Stimulated activated CD8-positive, alpha-beta memory T cell treated with anti-CD3 and anti-CD28 coated beads, Interleukin-12 subunit alpha, Interleukin-12 subunit beta, amount 100 ng/mL, for 24 hours (primary cell): ENCODE measurements at regions not wholly inside any gene's neighbourhood (a gene's known extent, or its start where the extent isn't known, plus 50 kb on each side); places are given as distances from the start of the nearest gene placed in this dataset.
"Not testable (repeated sequence)": the region's sequence is repeated elsewhere in the genome, so short reads cannot be mapped to it uniquely, and the experiment has no call there.

ENCODE experiments used
- DNase-seq: peaks from one replicate; pipeline ENCODE4 v3.0.0-alpha.2; 2020; ENCODE audit errors: extremely low read depth

DNA sequence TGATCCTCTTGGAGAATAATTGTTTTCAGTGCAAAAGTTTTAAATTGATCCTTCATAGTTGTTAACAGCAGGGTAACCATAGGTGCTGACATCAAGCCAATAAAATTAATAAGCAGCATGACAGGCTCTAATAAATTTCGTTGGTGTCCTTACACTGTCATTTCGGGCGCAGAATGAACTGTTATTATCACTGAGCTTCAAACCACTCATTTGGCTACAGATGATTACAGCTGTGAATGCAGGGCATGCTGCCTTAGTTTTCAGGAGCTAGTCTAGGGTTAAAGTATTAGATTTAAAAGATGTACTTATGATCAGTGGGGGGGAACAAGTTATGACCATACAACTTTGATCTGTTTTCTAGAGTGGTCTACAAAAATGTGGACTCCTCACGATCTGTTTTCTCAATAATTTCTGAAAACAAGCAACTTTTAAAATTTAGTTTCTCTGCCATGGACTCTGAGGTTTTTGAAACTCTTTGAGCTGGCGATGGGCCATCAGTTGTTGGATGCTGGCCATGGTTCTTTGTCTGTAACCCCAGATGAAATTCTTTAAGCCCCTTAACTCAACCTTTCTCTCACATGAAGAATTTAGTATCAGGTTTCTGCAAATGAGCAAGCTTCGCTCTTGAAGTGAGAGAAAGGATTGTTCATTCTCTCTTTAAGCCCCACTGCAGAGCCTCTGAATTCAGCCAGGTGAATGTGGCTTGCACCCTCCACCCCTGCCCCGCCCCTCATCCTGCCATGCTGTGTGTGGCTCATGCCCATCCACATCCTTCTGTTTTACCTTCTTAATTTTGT is 99.1 kb upstream of the MTHFD1L start:
- DNase-seq = no peak

DNA sequence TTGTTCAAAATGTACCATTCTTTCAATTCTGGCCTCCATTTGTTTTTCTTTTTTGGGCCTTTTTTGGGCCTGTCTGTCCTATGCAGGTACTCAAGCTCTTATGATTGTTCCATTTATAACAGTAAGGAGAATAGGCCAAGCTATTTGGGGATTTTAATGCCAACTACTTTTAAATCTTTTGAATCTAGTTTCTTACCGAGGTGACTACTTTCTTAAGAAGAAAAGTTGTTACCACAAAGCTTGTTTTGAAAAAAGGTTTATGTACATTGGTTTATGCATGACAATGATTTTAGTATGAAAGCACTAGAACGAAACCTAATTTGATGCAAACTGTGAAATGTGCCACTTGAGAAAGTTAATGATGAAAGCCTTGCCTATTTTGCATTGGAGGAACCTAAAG is 98.3 kb upstream of the MTHFD1L start:
- DNase-seq = no peak

DNA sequence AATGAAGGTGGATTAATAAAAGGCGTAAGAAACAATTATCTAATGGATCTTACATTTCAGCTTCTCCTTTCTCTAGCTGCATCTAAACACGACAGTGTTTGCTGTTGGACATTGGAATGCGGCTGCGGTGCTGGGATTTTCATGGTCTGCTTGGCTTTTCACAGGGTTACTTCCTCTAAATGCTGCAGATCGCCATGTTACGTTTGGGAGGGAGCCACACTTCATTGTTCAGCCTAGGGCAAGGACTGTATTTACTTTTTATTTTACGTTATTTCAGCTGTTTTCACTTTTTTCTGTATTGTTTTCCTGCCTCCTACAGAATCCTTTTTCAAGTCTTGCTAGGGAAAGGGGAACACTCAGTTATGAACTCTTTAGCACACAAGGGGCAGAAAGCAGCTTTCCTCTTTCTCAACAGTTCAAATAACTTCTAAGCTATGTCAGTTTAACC is 97.9 kb upstream of the MTHFD1L start:
- no peak for DNase-seq

DNA sequence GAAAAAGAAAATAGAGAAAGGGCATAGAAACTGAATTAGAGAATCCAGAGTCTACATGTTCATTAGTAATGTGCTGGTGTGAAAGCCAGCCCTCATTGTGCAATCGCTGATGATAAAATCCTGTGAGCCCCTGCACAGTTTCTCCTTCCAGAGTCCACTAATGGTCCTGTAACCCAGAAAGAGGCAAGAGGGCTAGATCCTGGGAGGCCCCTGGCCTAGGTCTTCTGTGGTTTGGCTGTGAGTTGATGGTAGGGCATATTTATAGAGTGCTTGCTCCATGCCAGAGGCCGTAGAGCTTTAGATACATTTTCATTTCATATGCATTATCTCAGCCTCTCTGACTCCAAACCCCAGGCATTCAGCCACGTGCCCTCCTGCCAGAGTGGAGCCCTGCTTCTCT is 94.9 kb upstream of the MTHFD1L start:
- DNase-seq = no peak

DNA sequence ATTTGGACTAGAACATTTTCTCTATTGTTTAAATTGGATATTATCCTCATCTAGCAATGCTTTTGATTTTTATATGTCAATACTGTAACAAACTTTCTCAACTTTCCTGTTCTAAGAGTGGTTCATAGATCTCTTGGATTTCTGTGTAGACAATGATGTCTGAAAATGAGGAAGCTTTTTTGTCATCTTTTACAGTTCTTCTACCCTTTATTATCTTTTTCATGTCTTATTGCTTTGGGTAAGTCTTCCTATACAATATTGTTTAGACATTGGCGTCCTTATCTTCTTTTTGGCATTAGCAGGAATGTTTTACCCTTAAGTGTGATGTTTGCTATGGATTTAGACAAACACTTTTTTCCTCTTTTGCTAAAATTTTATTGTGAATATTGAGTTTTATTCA is 91.5 kb upstream of the MTHFD1L start:
- DNase-seq = no peak

DNA sequence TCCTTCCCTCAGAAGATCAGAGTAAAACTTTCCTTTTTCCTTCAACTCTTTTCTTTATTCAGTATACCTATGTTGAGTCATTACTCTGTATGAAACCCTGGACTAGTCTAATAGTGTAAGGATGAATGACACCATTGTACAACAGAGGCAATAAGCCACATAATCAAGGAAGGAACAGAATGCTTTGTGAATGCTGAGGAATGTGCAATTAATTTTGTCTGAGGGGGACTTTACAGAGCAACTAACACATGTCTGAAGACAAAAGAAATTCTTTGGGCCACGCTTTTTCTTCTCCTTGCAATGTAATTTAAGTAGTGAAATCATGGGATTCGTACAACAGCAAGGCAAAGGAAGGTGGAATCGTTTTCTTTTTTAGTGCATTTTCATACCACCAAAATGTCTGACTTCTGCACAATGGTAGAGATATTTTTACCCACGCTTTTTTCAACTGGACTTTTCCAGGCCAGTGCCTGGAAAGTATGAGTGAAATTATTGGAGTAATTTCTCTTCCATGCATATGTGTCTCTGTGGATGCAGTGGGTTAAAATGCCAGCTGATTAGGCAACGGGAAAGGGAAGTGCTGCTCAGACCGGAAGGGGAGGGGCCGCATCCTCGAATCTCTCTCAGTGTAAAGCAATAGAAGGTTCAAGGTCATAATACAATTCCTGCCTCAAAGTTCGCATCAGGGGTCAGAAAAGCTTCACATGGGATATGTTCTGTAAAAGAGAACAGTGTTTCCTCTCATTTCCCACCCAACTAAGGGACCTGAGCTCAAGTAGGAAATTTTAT is 89.9 kb upstream of the MTHFD1L start:
- DNase-seq = no peak

DNA sequence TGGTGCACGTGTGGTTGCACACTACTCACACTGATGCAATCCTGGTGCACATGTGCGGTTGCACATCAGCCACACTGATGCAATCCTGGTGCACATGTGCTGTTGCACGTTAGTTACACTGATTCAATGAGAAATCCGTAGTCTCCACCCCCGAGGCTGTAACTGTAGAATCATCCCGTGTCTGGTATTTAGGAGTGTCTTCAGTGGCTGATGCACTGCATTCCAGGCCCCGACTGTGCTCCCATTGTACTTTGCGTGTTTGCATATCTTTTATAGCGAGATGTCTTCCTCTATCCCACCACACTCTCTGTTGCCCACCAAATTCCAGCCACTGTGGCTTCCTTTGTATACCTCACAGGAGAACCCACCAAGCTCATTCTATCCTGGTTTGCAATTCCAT is 87.8 kb upstream of the MTHFD1L start:
- DNase-seq = no peak

DNA sequence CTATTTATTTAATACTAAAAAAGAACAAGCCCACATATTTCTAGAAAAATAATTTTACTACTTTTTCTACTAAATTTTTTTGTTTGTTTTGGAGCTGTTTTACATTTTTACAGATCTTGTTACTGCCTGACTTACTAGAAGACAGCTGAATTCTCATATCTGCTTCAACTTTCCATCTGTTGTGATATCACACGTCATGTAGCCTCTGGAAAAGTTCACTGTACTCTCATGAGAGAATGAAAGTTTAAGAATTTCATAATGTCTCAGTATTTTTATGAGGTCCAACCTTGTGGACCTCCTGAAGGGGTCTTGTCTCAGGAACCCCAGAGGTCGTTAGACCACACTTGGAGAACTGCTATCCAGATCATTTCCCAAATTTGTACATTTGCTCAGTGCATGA is 81.7 kb upstream of the MTHFD1L start:
- no peak for DNase-seq

DNA sequence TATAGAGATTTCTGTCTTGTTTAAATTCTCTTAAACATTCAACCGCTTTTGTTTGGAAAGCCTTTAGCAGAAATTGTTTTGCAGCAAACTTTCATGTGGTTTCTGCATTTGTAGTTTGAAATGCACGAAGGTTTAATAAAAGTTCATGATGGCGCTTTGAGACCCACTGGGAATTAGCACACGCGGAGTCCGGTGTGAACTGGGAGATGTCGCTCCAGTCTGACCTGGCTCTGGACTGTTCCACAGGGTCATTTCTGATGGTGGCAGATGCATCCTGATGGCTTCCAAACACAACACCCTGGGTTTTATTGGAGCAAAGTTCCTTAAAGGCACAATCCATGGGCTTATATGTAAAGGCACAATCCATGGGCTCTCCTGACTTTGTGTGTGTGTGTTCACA is 78.1 kb upstream of the MTHFD1L start:
- no peak for DNase-seq

DNA sequence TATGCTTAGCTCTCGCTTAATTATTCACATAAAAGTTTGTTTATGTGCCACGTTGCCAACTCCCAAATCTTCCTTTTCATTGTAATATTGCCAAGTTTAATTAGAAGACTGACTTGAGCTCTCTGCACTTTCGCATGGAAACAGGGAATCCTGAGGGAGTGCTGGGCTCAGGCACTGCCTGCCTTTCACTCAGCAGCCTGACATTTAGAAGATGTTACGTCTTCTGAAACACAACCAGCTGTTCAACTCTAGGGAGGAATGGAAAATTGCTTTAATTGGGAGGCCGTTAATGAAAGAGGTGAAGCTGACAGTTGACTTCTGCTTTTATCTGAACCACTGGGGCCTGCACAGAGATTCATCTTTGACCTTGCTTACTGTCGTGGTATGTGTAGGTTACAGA is 77.4 kb upstream of the MTHFD1L start:
- DNase-seq = no peak

DNA sequence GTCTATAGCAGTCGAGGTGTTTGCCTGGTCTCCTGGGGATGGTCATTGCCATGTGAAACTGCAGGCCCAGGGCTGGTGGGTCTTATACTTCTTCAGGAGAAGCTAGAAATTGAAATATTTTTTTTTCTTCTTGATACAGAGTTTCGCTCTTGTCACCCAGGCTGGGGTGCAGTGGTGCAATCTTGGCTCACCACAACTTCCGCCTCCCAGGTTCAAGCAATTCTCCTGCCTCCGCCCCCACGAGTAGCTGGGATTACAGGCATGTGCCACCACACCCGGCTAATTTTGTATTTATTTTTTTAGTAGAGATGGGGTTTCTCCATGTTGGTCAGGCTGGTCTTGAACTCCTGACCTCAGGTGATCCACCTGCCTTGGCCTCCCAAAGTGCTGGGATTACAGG is 75.6 kb upstream of the MTHFD1L start:
- DNase-seq = not testable (repeated sequence)

DNA sequence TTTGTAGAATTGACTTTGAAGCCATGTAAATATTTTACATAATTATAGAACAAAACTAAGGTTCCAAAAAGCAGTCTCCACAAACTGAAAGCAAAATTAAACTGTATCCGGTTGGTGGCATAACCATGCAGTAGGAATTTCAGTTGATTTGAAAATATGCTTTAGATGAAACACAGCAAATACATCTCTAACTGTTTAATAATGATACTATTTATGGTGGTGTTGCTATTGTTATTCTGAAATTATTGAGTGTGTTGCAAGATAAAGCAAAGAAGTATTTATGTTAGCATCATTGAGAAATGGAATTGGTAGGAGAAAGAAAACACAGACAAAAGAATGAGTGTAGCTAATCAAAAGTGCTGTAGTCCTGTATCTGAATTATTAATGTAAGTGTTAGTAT is 73.8 kb upstream of the MTHFD1L start:
- DNase-seq = no peak

DNA sequence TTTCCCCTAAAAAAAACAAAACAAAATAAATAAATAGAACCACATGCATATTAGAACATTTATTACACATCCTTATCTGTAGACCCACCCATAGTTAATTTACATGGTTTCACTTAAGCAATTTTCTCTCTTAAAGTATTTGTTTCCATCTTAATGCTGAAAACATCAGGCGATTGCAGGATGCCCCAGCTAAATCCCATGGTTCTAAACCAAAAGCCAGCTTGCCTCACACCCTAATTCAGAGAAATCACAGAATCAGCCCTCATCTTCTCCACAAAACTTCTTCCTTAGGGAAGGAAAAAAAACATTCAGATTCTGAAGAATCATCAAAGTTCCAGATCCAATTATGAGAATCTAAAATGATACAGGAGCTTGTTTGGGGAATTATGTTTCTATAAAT is 67.6 kb upstream of the MTHFD1L start:
- DNase-seq = no peak

DNA sequence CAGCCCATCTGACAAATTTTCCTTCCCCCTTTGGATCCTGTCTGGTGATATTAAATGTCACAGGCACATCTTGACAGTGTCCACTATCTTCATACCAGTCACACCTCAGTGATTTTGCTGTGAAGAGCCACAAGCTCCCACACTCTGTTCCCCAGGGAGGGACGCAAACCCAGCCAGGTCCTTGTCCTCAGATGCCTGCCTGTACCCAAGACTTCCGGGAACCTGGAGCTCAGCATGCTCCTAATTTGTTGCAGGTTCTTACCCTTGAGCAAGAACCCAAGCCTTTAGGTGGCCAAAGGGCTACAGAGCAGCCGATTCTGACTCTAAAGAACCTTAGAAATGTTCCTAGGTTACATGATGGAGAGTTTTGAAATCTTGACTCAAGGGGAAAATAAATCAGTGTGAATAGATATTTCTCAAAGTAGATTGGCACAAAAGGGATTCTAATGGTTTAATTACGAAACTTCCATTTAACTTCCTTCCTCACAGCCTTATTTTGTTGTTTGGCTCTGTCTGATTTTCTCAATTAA is 66.2 kb upstream of the MTHFD1L start:
- no peak for DNase-seq

DNA sequence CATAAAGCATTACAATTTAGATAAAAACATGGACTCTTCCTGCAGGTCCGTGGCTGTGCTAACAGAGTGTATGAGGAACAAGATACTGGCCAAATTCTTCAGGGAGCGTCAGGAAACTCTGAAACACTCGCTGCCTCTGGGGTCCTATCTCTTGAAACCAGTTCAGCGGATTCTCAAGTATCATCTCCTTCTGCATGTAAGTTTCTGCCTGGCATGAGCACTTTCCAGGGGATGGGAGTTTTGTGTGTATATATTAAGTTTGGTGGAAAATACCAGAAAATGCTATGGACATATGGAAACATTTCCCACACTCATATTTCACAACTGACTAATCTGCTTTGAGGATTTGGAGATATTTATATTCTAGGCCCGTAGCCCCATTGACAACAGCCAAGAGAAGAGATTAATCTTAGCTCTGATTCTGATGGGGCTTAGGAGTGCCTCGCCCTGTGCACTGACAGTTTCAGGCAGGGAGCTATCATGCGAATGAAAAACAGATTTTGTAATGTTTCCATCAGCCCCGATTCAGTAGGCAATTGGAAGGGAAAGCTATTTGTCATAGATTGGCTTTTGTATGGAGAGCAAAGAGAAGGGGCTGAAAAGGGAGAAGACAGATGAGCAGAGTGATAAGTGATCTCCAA is 64.7 kb upstream of the MTHFD1L start:
- no peak for DNase-seq

DNA sequence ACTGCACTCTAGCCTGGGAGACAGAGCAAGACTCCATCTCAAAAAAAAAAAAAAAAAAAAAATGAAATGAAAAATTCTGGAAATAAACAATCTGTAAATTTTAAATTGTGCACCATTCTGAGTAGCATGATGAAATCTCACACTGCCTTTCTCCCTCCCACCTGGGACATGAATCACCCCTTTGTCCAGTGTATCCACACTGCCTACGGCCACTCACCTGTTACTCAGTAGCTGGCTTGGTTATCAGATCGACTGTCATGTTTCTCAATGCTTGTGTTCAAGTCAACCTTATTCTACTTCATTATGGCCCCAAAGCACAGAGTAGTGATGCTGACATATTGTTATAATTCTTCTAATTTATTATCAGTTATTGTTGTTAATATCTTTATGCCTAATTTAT is 58.7 kb upstream of the MTHFD1L start:
- DNase-seq = no peak

DNA sequence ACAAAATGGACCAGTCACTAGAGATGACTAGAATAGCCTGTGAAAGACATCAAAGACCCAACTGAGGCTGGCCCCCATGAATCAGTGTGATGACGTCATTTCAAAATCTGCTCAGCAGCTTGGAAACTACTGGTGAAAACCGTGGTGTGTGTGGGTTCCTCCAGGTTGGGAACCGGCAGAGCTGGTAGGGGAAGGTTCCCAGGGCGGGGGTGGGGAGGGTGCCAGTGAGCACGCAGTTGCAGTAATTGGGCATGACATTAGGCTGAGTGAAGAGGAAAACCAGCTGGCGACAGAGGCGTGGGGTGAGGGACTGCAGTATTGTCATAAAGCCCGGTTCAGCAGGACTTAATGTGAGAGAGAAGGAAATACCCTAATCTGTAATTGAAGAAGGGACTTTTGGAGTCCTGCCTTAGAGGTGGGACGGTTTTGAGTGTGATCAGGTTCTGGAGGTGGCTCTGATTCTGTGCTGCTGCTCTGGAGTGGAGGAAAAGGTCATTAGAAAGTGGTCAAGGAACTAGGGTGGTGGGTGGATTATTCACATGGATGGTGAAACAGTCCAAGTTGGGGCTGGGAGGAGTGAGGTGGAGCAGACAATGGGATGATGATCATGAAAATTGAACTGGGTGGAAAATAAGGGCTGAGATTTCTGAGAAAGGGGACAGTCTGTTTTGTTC is 52.0 kb upstream of the MTHFD1L start:
- DNase-seq = peak; percentile 2

DNA sequence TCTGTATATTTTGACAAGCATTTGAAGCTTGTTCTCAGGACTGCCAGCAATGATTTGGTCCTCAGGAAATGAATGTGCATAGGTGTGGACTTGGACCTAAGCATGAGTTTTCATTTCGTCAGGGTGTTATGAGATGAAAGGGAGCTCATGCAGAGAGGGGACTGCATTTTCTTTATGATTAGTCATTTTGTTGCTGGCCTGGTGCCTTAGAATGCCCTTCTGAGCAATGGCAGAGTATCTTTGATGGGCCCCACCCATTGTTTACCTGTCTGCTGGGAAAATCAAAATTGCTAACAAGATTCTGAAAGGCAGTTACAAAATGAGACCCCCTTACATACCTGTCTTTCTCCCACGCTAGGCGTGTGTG is 51.5 kb upstream of the MTHFD1L start:
- DNase-seq = no peak
